ENCODE measurements at regions not wholly inside any gene's neighbourhood (a gene's known extent, or its start where the extent isn't known, plus 50 kb on each side); places are given as distances from the start of the nearest gene placed in this dataset.
"Not testable (repeated sequence)": the region's sequence is repeated elsewhere in the genome, so short reads cannot be mapped to it uniquely, and the experiment has no call there.

- DNase-seq (ENCODE audit: low read depth), result peak; percentile 39
Measured at GRCh38 chr3:155995525-155996370, 124.6 kb upstream of the KCNAB1 start.

- no peak for DNase-seq (ENCODE audit: low read depth)
Measured at GRCh38 chr3:155996882-155997281, 123.5 kb upstream of the KCNAB1 start.

GRCh38 chr3:155998173-155998572 lies 122.2 kb upstream of the KCNAB1 start:
- DNase-seq (ENCODE audit: low read depth), result not testable (repeated sequence)

GRCh38 chr3:156005736-156006135 lies 114.6 kb upstream of the KCNAB1 start:
- no peak for DNase-seq (ENCODE audit: low read depth)

GRCh38 chr3:156010829-156011228 lies 109.5 kb upstream of the KCNAB1 start:
- DNase-seq (ENCODE audit: low read depth), result peak; percentile 11

GRCh38 chr3:156014489-156014888 lies 105.9 kb upstream of the KCNAB1 start:
- DNase-seq (ENCODE audit: low read depth), result no peak

- DNase-seq (ENCODE audit: low read depth), result no peak
Measured at GRCh38 chr3:156016902-156017301, 103.5 kb upstream of the KCNAB1 start.

GRCh38 chr3:156017352-156018030 lies 102.9 kb upstream of the KCNAB1 start:
- DNase-seq (ENCODE audit: low read depth), result no peak

- DNase-seq (ENCODE audit: low read depth), result no peak
Measured at GRCh38 chr3:156024904-156025533, 95.4 kb upstream of the KCNAB1 start.

GRCh38 chr3:156029208-156029607 lies 91.2 kb upstream of the KCNAB1 start:
- DNase-seq (ENCODE audit: low read depth), result no peak

- DNase-seq (ENCODE audit: low read depth), result no peak
Measured at GRCh38 chr3:156030723-156031122, 89.7 kb upstream of the KCNAB1 start.

GRCh38 chr3:156033428-156033827 lies 87.0 kb upstream of the KCNAB1 start:
- DNase-seq (ENCODE audit: low read depth), result no peak

- no peak for DNase-seq (ENCODE audit: low read depth)
Measured at GRCh38 chr3:156035158-156035557, 85.2 kb upstream of the KCNAB1 start.

GRCh38 chr3:156036258-156037053 lies 83.9 kb upstream of the KCNAB1 start:
- no peak for DNase-seq (ENCODE audit: low read depth)

- no peak for DNase-seq (ENCODE audit: low read depth)
Measured at GRCh38 chr3:156037356-156037755, 83.0 kb upstream of the KCNAB1 start.

GRCh38 chr3:156038869-156039268 lies 81.5 kb upstream of the KCNAB1 start:
- no peak for DNase-seq (ENCODE audit: low read depth)

GRCh38 chr3:156040041-156040440 lies 80.3 kb upstream of the KCNAB1 start:
- no peak for DNase-seq (ENCODE audit: low read depth)

GRCh38 chr3:156041216-156041841 lies 79.0 kb upstream of the KCNAB1 start:
- not testable (repeated sequence) for DNase-seq (ENCODE audit: low read depth)

GRCh38 chr3:156041856-156042255 lies 78.5 kb upstream of the KCNAB1 start:
- DNase-seq (ENCODE audit: low read depth), result not testable (repeated sequence)

GRCh38 chr3:156043832-156044633 lies 76.3 kb upstream of the KCNAB1 start:
- DNase-seq (ENCODE audit: low read depth), result peak; percentile 13

Data from LHCN-M2 (cell line).